HG03064 (cell line): ENCODE measurements at regions not wholly inside any gene's neighbourhood (a gene's known extent, or its start where the extent isn't known, plus 50 kb on each side); places are given as distances from the start of the nearest gene placed in this dataset.

Experiments used
- ATAC-seq: cut with Tn5 transposase; IDR thresholded peaks from one replicate; pipeline ENCODE4 v1.9.1; 2021; ENCODE audit warnings: low read depth; ENCODE audit not compliant: unreplicated experiment

DNA sequence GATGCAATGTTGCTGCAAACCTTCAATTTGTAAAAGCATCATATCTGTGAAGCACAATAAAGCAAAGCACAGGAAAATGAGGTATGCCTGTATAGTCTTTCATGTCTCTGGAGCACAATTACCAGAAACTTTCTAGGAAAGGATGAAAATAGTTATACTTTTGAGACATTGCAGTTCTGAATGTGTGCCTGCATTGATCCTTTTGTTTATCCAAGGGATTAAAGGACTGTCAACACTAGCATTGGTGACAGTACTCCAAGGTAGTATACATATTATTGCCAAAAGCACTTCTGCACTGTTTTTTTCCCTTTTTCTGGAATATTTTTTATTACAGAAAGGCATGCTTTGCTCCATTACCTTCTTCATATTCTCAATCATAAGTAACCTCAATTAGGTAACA lies 476.0 kb downstream of the GABRG1 start:
- no peak for ATAC-seq

DNA sequence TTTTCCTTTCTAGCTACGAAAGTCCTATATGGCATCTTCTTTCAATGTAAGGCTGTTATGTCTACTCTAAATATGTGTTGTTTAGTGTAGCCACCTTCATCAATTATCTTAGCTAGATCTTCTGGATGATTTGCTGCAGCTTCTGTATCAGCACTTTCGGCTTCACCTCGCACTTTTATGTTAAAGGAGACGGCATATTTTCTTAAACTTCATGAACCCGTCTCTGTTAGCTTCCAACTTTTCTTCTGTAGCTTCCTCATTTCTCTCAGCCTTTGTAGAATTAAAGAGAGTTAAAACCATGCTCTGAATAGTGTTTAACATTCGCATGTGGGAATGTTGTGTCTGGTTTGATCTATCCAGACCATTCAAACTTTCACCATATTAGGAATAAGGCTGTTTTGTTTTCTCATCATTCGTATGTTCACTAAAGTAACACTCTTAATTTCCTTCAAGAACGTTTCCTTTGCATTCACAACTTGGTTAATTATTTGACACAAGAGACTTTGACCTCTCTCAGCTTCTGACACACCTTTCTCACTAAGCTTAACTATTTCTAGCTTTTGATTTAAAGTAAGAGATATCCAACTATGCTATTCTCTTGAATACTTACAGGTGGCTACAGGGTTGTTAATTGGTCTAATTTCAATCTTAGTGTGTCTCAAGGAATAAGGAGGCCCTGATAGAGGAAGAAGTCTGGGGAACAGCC lies 476.8 kb downstream of the GABRG1 start:
- no peak for ATAC-seq

DNA sequence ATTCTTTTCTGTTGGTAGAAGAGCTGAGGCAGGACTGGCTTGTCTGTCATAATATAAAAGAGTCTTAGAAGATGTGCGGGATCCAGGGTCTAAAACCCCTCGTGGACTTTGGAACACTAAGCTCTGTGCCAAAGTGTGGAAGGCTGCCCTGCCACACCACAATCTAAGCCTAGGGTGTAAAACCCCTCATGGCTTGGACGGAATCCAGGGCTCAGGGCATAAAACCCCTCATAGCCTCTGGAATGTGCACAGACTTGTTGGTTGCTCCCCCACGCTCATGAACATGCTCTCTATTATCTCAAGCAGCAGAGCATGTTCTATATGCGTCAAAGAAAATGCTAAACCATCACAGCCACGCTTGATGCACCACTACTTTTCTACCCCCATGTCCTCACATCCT lies 483.6 kb downstream of the GABRG1 start:
- ATAC-seq = no peak

DNA sequence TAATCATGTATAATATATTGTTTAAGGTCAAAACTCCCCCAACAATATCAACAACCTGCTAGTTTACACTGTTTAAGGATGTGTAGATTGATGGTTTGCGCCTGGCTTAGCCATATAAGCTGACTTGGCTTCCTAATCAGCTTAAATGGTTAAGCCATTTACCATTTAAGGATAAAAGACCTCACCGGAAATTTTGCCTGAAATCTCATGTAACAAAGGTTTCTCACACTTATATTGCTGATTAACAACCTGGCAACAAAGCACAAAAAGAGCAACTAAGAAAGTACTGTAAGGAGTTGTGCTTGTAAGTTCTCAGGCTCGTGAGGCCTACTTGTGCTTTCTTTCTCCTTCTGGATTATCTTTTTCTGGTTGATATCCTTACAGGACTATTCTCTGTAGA lies 485.2 kb downstream of the GABRG1 start:
- no peak for ATAC-seq

DNA sequence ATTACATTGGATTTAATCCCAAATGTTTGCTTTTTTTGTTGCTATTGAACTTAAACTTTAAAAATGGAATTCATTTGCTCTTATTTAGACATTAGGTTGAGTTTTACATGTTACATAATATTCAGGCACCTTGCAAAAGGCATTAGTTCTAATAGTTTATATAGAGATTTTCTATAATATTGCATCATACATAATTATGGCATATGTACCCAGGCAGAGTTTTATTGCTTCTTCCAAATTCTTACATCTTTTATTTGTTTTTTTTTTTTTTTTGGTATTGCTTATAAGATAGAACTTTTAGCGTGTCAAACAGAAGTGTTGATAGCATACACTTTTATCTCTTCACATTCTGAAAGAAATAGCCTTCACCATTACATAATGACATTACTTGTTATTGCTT lies 487.7 kb downstream of the GABRG1 start:
- ATAC-seq = no peak

DNA sequence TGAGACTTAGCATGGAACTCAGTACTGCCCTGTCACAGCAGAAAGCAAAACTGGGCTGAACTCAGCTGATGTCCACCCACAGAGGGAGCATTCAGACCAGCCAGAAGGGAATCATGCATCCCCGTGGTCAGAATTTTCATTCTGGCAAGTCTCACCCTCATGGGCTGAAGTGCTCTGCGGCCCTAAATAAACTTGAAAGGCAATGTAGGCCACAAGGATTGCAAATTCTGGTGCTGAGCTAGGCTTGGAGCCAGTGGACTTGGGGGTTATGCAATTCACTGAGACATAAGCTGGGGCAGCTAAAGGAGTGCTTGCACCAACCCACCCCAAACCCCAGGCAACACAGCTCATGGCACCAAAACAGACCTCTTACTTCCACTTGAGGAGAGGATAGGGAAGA lies 494.1 kb downstream of the GABRG1 start:
- ATAC-seq = no peak

DNA sequence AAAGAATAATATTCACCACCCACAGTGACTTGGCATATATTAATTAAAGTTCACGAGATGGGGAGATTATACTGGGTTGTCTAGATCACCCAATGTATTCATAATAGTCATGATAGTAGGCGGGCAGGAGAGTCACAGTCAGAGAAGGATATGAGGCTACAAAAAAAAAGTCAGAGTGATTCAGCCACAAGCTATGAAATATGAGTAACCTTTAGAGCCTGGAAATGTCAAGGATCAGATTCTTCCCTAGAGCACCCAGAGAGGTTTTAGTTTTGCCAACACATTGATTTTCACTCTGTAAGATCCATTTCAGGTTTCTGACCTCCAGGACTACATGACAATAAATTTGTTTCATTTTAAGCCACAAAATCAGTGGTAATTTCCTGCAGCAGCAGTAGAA lies 501.9 kb downstream of the GABRG1 start:
- no peak for ATAC-seq

DNA sequence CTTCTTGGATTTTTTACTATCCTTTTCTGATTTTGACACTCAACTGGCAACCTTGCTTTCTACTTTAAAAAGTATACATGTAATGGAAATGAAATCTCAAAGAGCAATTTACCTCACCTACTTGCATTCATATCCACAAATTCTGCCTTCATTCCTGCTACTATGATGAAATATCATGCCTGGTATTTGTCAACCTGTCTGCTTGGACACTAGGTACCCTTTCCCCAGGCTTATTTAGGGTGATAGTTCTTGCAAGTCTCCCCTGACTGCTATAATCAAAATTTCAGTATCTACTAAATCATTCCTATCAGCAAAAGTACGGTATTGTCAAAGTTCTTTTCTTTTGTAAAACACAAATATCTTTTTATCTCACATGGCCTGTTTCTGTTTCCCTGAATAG lies 503.0 kb downstream of the GABRG1 start:
- no peak for ATAC-seq

DNA sequence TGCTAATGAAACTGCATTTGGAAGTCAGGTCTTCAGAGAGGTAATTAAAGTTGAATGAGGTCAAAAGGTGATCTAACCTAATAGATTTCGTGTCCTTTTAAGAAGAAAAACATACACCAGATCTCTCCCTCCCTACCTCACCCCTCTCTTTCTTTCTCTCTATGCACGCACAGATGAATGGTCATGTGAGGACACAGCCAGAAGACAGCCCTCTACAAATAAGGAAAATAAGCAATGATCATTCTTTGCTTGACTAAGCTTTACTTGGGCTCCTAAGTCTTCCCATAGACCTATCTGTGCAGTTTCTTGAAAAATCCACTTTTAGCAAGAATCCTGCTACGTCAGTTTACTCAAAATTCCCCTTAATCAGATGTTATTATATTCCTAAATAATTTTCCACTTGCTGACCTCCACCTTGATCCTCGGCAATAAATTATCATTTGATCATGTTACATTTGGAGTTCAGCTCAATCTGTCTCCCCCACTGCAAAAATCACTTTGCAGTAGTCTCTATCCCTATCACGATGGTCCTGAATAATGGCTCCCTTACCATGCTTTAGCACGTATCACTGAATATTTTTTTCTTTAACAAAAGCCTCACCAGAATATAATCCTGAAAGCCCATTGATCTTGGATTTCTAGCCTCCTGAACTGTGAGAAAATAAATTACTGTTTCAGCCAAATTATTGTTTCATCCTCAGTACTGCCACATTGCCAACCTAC lies 527.3 kb downstream of the GABRG1 start:
- no peak for ATAC-seq

DNA sequence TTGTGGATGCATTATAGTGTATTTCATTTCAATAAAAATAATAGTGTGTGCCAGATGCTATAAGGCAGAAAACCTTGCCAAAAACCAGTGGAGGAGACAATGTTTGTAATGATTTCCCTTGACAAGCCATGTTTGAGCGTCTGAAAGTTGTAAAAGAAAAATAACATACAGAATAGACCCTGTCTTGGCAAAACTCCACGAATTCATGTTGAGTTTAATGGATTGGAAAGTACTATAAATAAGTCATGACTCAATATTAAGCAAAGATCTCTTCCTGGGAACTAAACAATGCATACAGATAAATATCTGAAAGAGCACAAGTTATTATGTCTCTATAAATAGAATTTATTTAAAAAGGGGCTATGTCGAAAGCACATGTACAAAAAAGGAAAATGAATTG lies 543.5 kb downstream of the GABRG1 start:
- ATAC-seq = no peak

DNA sequence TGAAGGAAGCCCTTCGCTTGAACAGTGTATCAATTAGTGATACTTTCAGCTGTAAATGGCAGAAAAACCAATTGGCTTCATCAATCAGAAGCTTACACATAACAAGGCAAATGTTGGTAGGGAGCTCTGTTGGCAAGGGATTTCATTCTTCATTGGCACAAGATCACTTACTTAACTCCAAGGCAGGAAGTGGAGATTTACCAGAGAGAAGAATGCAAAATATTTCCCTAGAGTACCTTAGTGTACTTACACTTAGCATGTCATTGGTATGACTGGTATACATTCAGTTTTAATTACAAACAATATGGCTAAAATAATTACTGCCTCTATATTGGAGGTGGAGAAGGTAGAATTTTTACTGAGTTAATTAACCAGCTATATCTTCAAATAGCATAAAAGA lies 545.0 kb downstream of the GABRG1 start:
- no peak for ATAC-seq

DNA sequence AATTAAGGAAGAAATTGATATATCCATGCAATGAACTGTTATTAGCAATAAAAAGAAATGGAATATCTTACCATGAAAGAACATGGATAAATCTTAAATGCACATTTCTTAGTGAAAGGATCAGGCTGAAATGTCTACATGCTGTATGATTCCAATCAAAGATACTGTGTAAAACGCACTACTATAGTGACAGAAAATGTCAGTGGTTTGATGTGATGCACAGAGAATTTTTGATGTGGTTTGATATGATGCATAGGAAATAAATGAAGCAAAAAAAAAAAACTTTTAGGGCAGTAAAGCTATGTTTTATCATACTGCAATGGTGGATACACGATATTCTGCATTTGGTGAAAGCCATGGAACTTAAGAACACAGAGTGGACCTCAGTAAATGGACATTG lies 547.6 kb downstream of the GABRG1 start:
- no peak for ATAC-seq

DNA sequence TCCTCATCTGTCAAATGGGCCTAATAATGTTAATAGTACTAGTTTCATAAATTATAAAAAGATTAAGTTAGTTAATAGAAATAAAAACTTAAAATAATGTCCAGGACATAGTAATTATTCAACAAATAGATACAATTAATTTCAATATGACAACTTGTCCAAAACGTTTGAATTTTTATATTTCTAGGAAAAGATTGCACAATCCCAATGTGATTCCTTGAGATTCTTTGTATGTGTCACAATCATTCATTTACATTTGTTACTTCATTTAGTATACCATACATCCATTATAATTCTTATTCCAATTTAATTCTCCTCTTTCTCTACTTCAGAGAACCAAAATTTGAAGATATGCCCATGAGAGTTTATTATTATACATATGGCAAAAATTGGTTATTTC lies 554.2 kb downstream of the GABRG1 start:
- ATAC-seq = no peak

DNA sequence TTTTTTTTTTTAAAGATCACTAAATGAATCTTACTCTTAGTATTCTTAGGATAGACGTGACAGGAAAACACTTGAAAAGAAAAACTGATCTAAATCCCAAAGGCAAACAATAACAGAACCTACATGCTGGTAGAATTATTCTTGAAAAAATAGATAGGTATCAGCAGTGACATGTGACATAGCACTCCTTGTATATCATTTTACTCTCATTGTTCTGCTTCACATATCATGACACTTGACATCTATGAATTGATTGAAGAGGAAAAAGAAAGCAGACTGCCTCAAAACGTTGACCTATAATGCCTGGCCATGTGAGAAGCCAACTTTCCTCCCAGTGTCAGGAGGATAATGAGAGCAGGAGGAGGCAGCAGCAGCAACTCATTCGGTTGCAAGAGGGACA lies 555.2 kb downstream of the GABRG1 start:
- no peak for ATAC-seq

DNA sequence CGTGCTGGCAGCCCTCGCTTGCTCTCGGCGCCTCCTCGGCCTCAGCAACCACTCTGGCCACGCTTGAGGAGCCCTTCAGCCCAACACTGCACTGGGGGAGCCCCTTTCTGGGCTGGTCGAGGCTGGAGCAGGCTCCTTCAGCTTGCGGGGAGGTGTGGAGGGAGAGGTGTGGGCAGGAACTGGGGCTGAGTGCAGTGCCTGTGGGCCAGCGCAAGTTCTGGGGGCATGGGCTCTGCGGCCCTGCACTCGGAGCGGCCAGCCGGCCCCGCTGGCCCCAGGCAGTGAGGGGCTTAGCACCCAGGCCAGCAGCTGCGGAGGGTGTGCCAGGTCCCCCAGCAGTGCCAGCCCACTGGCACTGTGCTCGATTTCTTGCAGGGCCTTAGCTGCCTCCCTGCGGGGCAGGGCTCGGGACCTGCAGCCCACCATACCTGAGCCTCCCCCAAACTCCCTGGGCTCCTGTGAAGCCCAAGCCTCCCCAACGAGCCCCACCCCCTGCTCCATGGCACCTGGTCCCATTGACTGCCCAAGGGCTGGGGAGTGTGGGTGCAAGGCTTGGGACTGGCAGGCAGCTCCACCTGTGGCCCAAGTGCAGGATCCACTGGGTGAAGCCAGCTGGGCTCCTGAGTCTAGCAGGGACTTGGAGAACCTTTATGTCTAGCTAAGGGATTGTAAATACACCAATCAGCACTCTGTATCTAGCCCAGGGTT lies 556.8 kb downstream of the GABRG1 start:
- no peak for ATAC-seq

DNA sequence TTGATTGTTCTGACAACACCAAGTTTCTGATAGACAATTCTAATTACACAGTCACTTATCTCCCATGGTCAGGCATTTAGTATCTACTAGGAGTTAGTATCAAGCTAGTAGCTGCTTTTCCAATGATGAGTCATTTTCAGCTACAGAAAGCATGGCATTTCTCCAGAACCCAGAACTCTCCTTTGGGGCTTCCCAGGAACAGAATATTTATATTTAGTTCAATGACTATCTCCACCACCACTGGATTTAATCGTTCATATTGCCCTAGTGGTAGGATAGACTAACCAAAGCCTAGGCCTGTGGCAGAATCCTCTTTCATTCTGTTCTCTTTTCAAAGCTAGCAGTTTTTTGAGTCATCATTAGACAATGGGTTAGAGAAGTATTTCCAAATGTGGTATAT lies 569.4 kb downstream of the GABRG1 start:
- ATAC-seq = no peak

DNA sequence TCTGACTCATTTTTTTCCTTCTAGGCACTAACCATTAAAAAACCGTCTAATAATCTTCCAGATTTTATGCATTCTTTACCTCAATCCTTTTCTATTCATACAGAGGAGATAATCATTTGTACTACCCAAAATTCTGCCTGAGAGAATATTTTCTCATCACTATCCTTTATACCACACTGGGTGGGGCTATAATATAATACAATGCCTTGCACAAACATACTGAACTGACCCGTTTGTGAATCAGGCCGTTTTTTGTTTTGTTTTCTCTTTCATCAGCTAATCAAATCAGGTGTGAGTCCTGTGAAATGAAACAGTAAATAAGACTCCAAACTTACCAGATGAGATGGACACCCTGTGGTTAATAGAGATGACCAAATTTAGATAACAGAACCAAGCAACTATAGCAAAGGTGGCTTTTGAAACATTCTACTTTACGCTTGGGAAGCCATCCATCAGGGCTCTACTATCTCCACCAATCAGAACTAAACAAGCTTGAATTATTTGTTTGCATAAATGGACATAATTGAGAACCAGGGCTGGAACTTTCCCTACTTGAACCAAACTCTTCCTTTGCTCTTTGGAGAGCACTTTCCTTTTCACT lies 573.0 kb downstream of the GABRG1 start:
- no peak for ATAC-seq

DNA sequence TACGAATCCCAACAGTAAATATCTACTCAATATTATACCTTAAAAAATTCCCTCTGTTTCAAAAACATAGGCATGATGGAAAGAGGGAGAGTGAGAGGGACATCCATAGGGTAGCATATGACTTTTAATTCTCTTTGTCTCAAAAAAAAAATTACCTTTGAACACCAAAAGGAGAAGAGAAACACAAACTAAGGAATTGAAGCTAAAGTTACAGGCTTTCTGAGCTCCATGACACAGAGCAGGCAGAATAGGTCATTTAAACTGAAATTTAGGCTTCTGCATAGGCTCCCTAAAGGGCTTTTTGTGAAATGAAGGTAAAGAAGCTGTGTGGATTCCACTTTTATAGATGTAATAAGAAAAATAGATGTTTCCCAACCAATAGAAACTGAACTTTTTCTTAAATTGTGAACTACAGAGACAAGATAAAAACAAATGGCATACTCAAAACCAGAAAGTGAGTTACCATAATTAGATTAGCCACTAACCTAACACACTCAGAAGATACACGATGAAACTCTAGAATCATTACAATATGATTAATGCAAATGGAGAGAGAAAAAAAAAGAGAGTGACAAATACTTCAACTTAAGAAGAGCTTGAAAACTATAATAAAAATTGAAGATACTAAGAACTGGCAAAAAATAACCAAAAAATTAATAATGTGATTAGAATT lies 584.6 kb downstream of the GABRG1 start:
- no peak for ATAC-seq

DNA sequence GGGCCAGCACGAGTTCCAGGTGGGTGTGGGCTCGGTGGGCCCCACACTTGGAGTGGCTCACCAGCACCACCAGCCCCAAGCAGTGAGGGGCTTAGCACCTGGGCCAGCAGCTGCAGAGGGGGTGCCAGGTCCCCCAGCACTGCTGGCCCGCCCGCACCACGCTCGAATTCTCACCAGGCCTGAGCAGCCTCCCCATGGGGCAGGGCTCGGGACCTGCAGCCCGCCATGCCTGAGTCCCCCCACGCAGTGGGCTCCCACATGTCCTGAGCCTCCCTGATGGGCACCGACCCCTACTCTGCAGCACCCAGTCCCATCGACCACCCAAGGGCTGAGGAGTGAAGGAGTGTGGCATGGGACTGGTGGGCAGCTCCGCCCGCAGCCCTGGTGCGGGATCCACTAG lies 593.4 kb downstream of the GABRG1 start:
- no peak for ATAC-seq

DNA sequence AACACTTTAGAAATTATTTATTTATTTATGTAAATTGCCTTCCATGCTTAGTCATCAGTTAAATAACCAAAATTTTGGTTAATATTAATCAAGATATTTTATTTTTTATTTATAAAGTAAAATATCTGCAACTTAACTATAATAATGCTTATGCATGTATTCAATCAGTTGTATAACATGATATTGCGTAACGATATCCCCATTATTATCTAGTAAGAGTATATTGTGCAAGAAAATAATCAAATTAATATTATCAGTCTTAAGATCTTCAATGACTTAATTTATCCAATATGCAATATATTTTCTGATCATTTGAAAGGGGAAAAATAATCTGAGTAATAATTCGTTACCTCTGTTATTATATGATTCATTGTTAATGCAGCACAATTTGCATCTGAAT lies 596.7 kb downstream of the GABRG1 start:
- no peak for ATAC-seq

DNA sequence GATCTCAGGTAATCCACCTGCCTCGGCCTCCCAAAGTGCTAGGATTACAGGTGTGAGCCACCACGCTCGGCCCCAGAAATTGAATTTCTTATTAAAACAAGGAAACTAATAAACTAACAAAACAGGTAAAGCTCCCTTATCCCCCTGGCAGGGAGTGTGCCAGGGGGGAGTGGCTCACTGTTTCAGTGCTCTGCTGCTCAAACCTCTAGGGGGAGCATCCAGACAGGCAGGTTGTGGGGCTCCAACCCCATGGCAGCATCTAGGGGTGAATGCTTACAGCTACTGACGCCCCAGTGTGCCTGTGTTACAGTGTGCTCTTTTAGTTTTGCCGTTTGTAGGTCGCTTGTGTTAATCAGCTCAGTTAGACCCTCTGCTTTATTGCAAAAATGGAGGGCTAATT lies 605.0 kb downstream of the GABRG1 start:
- no peak for ATAC-seq
